HCT116 (cell line): ENCODE measurements at regions not wholly inside any gene's neighbourhood (a gene's known extent, or its start where the extent isn't known, plus 50 kb on each side); places are given as distances from the start of the nearest gene placed in this dataset.

Experiments
- ATF3 ChIP-seq: IDR thresholded peaks from 2 replicates; pipeline ENCODE4 v1.6.1; 2012
- CBX3 ChIP-seq: IDR thresholded peaks from 2 replicates; pipeline ENCODE4 v1.6.1; 2012; ENCODE audit warnings: low read depth
- CTCF ChIP-seq, 3 experiments: fragments of 200-600 bp in 1 of 3; sonication (generic) in 1 of 3; IDR thresholded peaks in 2 of 3; conservative IDR thresholded peaks in 1 of 3; 2 replicates each; pipeline ENCODE4 v1.5.1; 2012 to 2017; ENCODE audit warnings: low read depth in 2 of 3, low read length in 2 of 3, antibody characterized with exemption in 1 of 3, borderline replicate concordance in 1 of 3, control low read depth in 1 of 3, mild to moderate bottlenecking in 1 of 3, mixed read lengths in 1 of 3, mixed run types in 1 of 3, moderate library complexity in 1 of 3; ENCODE audit not compliant: insufficient read depth in 1 of 3
- EZH2 ChIP-seq: fragments of 200-600 bp; sonication (generic); IDR thresholded peaks from 2 replicates; pipeline ENCODE4 v1.6.1; 2017; ENCODE audit warnings: antibody characterized with exemption, mixed run types
- EZH2phosphoT487 ChIP-seq: fragments of 200-600 bp; IDR thresholded peaks from 2 replicates; pipeline ENCODE4 v1.6.1; 2018; ENCODE audit warnings: antibody characterized with exemption, borderline replicate concordance
- JUND ChIP-seq: IDR thresholded peaks from 2 replicates; pipeline ENCODE4 v1.6.1; 2012
- POLR2A ChIP-seq: IDR thresholded peaks from 2 replicates; pipeline ENCODE4 v1.7.0; 2011; ENCODE audit warnings: borderline replicate concordance; ENCODE audit not compliant: insufficient read depth, insufficient read length; ENCODE audit errors: extremely low read depth
- POLR2AphosphoS5 ChIP-seq: IDR thresholded peaks from 2 replicates; pipeline ENCODE4 v1.6.1; 2011; ENCODE audit warnings: mild to moderate bottlenecking, low read depth, low read length, moderate library complexity
- REST ChIP-seq: IDR thresholded peaks from 2 replicates; pipeline ENCODE4 v1.6.1; 2012; ENCODE audit warnings: low read depth
- SRF ChIP-seq: IDR thresholded peaks from 2 replicates; pipeline ENCODE4 v1.6.1; 2012; ENCODE audit warnings: low read depth
- YY1 ChIP-seq: IDR thresholded peaks from 2 replicates; pipeline ENCODE4 v1.6.1; 2011; ENCODE audit warnings: low read length, low read depth, moderate library complexity, mild to moderate bottlenecking; ENCODE audit not compliant: insufficient replicate concordance; ENCODE audit errors: extremely low read depth
- ZBTB33 ChIP-seq: IDR thresholded peaks from 2 replicates; pipeline ENCODE4 v1.6.1; 2011; ENCODE audit warnings: mild to moderate bottlenecking, low read length, moderate library complexity; ENCODE audit not compliant: insufficient replicate concordance; ENCODE audit errors: extremely low read depth

- TF ChIP-seq EZH2phosphoT487 (no peak), CBX3 (no peak), CTCF (IDR thresholded peaks at IDR 0.05 in 2 of 3, conservative IDR thresholded peaks at IDR 0.05 in 1 of 3; ENCODE audit: borderline replicate concordance in 1 of 3, insufficient read depth in 1 of 3, low read depth in 2 of 3, low read length in 2 of 3) (no peak), POLR2A (no peak), REST (no peak), POLR2AphosphoS5 (no peak), SRF (no peak), JUND (no peak), ZBTB33 (no peak), ATF3 (no peak), YY1 (no peak), EZH2 (no peak)
Observed at GRCh38 chr6:12485837-12486236, 195.7 kb downstream of the EDN1 start.
